ENCODE measurements at regions not wholly inside any gene's neighbourhood (a gene's known extent, or its start where the extent isn't known, plus 50 kb on each side); places are given as distances from the start of the nearest gene placed in this dataset.

DNA sequence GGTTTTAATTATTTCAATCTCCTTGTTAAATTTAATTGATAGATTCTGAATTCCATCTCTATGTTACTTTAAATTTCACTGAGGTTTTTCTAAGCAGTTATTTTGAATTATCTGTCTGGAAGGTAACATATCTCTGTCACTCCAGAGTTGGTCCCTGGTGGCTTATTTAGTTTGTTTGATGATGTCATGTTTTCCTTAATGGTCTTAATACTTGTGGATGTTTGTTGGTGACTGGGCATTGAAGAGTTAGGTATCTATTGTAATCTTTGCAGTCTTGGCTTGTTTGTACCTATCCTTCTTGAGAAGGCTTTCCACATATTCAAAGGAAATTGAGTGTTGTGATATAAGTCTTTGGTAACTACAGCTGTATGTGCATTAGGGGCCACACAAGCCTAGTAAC is 810.0 kb upstream of the NEGR1 start:
- H3K4me3 ChIP-seq: no peak overlapping the region
- no peaks in the 10 kb centered on the region for H3K27me3 ChIP-seq
- no peak overlapping the region for H3K27ac ChIP-seq
- intact Hi-C loops (cut with DNase I): no loop called here
- DNase-seq: no peak
- no peaks in the 10 kb centered on the region for H3K9me3 ChIP-seq
- FAIRE-seq: no peak
- TF ChIP-seq, protein P1, sequence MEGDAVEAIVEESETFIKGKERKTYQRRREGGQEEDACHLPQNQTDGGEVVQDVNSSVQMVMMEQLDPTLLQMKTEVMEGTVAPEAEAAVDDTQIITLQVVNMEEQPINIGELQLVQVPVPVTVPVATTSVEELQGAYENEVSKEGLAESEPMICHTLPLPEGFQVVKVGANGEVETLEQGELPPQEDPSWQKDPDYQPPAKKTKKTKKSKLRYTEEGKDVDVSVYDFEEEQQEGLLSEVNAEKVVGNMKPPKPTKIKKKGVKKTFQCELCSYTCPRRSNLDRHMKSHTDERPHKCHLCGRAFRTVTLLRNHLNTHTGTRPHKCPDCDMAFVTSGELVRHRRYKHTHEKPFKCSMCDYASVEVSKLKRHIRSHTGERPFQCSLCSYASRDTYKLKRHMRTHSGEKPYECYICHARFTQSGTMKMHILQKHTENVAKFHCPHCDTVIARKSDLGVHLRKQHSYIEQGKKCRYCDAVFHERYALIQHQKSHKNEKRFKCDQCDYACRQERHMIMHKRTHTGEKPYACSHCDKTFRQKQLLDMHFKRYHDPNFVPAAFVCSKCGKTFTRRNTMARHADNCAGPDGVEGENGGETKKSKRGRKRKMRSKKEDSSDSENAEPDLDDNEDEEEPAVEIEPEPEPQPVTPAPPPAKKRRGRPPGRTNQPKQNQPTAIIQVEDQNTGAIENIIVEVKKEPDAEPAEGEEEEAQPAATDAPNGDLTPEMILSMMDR (IDR thresholded peaks at IDR 0.05): no peak
- no peaks in the 10 kb centered on the region for H3K36me3 ChIP-seq
- no peak for ATAC-seq
- H3K4me1 ChIP-seq: no peaks in the 10 kb centered on the region

DNA sequence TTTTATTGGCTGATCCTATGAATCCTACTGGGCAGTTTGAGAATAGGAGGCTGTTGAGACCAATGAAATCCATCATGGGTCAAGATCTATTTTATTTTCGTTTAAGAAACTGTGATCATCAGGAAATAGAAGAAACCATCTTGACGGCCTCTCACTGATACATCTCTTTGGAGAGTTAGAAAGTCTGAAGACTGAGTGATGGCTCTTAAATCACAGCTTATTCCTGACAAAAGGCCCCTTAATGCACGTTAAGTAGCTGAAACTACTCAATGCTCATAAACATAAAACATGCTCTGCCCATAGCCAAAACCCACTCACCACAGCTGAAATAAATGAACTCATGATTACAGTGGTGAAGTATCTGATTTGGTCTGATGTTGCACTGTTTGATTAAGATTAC is 784.5 kb upstream of the NEGR1 start:
- Histone ChIP-seq H3K27ac (no peak overlapping the region), H3K36me3 (no peaks in the 10 kb centered on the region), H3K9me3 (no peaks in the 10 kb centered on the region), H3K4me1 (no peaks in the 10 kb centered on the region), H3K27me3 (no peaks in the 10 kb centered on the region), H3K4me3 (no peak overlapping the region)
- ATAC-seq (no peak), DNase-seq (no peak), FAIRE-seq (no peak)
- intact Hi-C loops (cut with DNase I): no loop called here
- TF ChIP-seq, protein P1 (IDR thresholded peaks at IDR 0.05): no peak
- 23 to 27% methylated on average over 3 of the region's 3 CpGs for WGBS, 2 donors

DNA sequence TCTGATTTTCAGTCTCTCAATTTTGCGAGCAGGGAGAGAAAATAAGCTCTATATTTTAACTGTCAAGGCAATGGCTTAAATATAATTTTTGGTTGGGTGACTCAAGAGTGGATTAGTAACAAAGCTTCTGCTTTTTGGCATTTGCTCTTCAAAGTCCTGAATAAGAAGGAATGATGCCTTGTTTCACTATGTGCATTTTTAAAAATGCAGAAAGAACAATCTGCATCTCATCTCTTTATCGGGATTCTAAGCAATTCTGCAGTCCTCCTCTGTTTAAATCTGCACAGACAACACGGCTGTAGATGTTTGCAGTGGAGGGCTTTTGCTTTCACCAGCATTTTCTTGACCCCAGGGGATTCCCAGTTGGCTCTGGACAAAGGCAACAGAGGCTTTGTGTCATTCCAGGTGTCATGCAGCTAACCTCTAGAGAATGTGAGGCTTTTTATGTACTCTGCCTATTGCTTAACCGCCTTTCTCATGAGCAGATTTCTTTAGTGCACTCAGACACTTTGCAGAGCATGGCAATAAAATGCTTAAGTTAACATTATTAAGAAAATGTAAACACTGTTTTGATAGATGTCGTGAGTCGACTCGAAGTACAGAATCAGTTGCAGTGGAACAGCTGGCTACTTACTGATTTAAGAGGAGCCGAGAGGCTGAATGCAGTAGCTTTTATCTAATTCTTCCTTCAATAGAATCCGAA is 783.2 kb upstream of the NEGR1 start:
- no peak overlapping the region for H3K27ac ChIP-seq
- intact Hi-C loops (cut with DNase I): no loop called here
- no peak for ATAC-seq
- H3K9me3 ChIP-seq: no peaks in the 10 kb centered on the region
- no peak for FAIRE-seq
- H3K36me3 ChIP-seq: no peaks in the 10 kb centered on the region
- no peaks in the 10 kb centered on the region for H3K27me3 ChIP-seq
- 8 to 10% methylated on average over 9 of the region's 9 CpGs for WGBS, 2 donors
- no peaks in the 10 kb centered on the region for H3K4me1 ChIP-seq
- TF ChIP-seq, protein P1 (IDR thresholded peaks at IDR 0.05): no peak
- no peak for DNase-seq
- H3K4me3 ChIP-seq: no peak overlapping the region

DNA sequence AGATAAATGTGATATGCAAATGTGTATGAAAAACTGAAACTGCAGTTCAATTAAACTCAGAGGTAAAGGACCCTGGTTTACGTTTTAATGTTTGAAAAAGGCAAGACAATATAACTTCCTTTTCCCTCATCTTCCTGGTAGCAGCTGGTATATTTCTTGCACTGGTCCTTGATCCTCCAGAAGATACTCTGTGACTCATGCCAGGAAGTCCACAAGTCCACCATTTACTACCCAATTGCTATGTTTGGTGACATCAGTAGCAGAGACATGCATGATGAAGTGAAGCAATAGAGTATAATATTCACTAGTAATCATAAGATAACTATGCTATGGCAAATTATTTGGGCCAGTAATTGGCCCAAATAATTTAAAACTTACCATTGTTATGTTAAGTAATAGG is 774.5 kb upstream of the NEGR1 start:
- 20 to 33% methylated on average over 1 of the region's 1 CpG for WGBS, 2 donors
- FAIRE-seq: no peak
- no peaks in the 10 kb centered on the region for H3K36me3 ChIP-seq
- DNase-seq: no peak
- H3K4me3 ChIP-seq: no peak overlapping the region
- no peak for ATAC-seq
- H3K27me3 ChIP-seq: no peaks in the 10 kb centered on the region
- H3K4me1 ChIP-seq: no peaks in the 10 kb centered on the region
- intact Hi-C loops (cut with DNase I): no loop called here
- TF ChIP-seq, protein P1 (IDR thresholded peaks at IDR 0.05): no peak
- H3K9me3 ChIP-seq: no peaks in the 10 kb centered on the region
- H3K27ac ChIP-seq: no peak overlapping the region

DNA sequence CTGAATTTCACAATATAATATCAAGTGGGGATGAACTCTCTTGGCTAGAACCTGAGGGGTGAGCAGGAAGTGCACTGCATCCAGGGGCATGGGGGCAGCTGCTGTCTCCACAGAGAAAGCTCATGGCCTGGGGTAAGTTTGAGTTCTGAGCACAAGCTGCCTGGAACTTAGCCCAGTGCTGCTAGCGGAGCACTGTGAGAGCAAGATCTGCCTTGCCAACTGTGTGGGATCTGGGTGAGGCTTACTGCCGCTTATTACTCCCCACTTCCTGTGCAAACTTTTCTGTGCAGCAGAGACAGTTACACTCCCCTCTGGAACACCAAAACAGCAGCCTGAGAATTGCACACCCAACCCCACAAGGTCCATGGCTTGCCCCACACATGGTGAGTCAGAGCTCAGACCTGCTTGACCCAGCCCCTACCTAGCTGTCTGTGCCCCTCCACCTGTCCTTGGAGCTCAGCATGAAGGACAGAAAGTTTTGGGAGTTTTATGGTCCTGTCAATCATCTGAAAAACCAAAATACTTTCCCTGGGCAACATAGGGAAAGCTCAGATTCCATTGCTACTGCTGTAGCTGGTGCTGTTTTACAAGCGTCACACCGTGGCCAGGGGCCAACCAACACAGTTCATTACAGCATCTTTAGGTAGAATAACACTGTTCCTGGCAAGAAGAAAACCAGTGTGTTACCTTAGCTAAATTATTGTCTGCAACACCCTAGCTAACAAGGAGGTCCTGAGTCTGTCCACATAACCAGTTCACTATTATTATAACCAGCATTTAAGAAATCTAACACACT is 762.1 kb upstream of the NEGR1 start:
- no peak for FAIRE-seq
- no peaks in the 10 kb centered on the region for H3K27me3 ChIP-seq
- no peak overlapping the region for H3K27ac ChIP-seq
- no peaks in the 10 kb centered on the region for H3K4me1 ChIP-seq
- no peaks in the 10 kb centered on the region for H3K9me3 ChIP-seq
- peak in 1 of 4 donors; percentile 17 for ATAC-seq
- TF ChIP-seq, protein P1 (IDR thresholded peaks at IDR 0.05): no peak
- WGBS, 2 donors: 63 to 73% methylated on average over 4 of the region's 4 CpGs
- no peaks in the 10 kb centered on the region for H3K36me3 ChIP-seq
- H3K4me3 ChIP-seq: no peak overlapping the region
- intact Hi-C loops (cut with DNase I): no loop called here
- DNase-seq: peak in 1 of 6 donors; percentile 8

Data from pancreas (tissue), 10 donors.